Brain microvascular endothelial cell (primary cell): ENCODE measurements at regions not wholly inside any gene's neighbourhood (a gene's known extent, or its start where the extent isn't known, plus 50 kb on each side); places are given as distances from the start of the nearest gene placed in this dataset.

ENCODE experiments used
- DNase-seq: peaks from one replicate; pipeline ENCODE4 v3.0.0-alpha.2; 2020
- H3K27ac ChIP-seq: fragments of 250-450 bp; sonication (Bioruptor Pico); 2 replicates; pipeline ENCODE4 v1.5.1; 2020; ENCODE audit warnings: mild to moderate bottlenecking, moderate library complexity
- H3K27me3 ChIP-seq: fragments of 250-450 bp; sonication (Bioruptor Pico); replicated peaks from 2 replicates; pipeline ENCODE4 v1.5.1; 2020; ENCODE audit warnings: mild to moderate bottlenecking
- H3K36me3 ChIP-seq: fragments of 250-450 bp; sonication (Bioruptor Pico); replicated peaks from 2 replicates; pipeline ENCODE4 v1.5.1; 2020; ENCODE audit warnings: mild to moderate bottlenecking
- H3K4me3 ChIP-seq: 2 replicates; pipeline ENCODE4 v1.5.1; 2011; ENCODE audit warnings: low read depth, mild to moderate bottlenecking, control low read depth, low read length, moderate library complexity
- CTCF ChIP-seq: IDR thresholded peaks from 2 replicates; pipeline ENCODE4 v1.5.1; 2011; ENCODE audit warnings: low read depth, mild to moderate bottlenecking, moderate library complexity, low read length, control low read depth, inconsistent platforms; ENCODE audit errors: missing control alignments
- in situ Hi-C: cut with HindIII; loops from 2 replicates; pipeline ENCODE4 v1.10.0; 2017; ENCODE audit warnings: low sequenced_read_pairs, low pct_ligation_motif_present

GRCh38 chr13:62320129-62321108, 904.8 kb upstream of the PCDH20 start:
- Histone ChIP-seq H3K27ac (no peak overlapping the region), H3K4me3 (no peak overlapping the region), H3K27me3 (no peaks in the 10 kb centered on the region), H3K36me3 (no peaks in the 10 kb centered on the region)
- DNase-seq, result peak; percentile 24
- peak; percentile 37 for TF ChIP-seq CTCF
- in situ Hi-C loops, result no loop called here

GRCh38 chr13:62309904-62310303, 894.3 kb upstream of the PCDH20 start:
- Histone ChIP-seq H3K27ac (no peak overlapping the region), H3K36me3 (no peaks in the 10 kb centered on the region), H3K4me3 (no peak overlapping the region), H3K27me3 (no peaks in the 10 kb centered on the region)
- no peak for DNase-seq
- no peak for TF ChIP-seq CTCF
- in situ Hi-C loops, result no loop called here

GRCh38 chr13:62305756-62306155, 890.1 kb upstream of the PCDH20 start:
- Histone ChIP-seq H3K36me3 (no peaks in the 10 kb centered on the region), H3K27me3 (no peaks in the 10 kb centered on the region), H3K4me3 (no peak overlapping the region), H3K27ac (no peak overlapping the region)
- DNase-seq, result no peak
- in situ Hi-C loops, result no loop called here
- no peak for TF ChIP-seq CTCF

- in situ Hi-C loops, result no loop called here
- TF ChIP-seq CTCF, result no peak
- Histone ChIP-seq H3K4me3 (no peak overlapping the region), H3K27me3 (no peaks in the 10 kb centered on the region), H3K27ac (no peak overlapping the region), H3K36me3 (no peaks in the 10 kb centered on the region)
- DNase-seq, result no peak
Measured at GRCh38 chr13:62302341-62302740, 886.7 kb upstream of the PCDH20 start.

GRCh38 chr13:62299988-62300387, 884.3 kb upstream of the PCDH20 start:
- in situ Hi-C loops, result no loop called here
- H3K27me3 ChIP-seq, result no peaks in the 10 kb centered on the region
- H3K27ac ChIP-seq, result no peak overlapping the region
- DNase-seq, result no peak
- TF ChIP-seq CTCF, result no peak
- no peaks in the 10 kb centered on the region for H3K36me3 ChIP-seq
- H3K4me3 ChIP-seq, result no peak overlapping the region
